Inferior parietal cortex (tissue), 1 donor: ENCODE measurements at regions not wholly inside any gene's neighbourhood (a gene's known extent, or its start where the extent isn't known, plus 50 kb on each side); places are given as distances from the start of the nearest gene placed in this dataset.
"Not testable (repeated sequence)": the region's sequence is repeated elsewhere in the genome, so short reads cannot be mapped to it uniquely, and the experiment has no call there.

ENCODE experiments used
- DNase-seq: peaks from one replicate; pipeline ENCODE4 v3.0.0-alpha.2; 2016; ENCODE audit errors: extremely low spot score

DNA sequence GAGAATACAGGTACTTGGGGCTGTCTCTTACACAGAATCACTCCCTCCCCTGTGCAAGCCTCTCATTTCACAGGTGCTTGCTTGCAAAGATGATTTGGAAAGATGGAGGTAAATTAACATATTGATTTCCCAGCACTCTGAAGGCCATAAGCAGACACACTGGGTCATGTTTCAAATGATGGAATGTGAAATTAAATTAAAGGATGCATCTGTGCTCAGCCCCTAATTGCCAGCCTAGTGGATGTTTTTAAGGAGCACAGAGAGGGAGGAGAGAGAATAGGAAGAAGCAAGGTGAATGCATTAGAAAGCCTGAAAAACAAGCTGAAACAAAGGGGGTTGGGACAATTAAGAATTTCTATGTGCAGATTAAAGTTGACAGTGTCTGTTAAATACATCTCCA lies 96.1 kb upstream of the GRIP1 start:
- no peak for DNase-seq

DNA sequence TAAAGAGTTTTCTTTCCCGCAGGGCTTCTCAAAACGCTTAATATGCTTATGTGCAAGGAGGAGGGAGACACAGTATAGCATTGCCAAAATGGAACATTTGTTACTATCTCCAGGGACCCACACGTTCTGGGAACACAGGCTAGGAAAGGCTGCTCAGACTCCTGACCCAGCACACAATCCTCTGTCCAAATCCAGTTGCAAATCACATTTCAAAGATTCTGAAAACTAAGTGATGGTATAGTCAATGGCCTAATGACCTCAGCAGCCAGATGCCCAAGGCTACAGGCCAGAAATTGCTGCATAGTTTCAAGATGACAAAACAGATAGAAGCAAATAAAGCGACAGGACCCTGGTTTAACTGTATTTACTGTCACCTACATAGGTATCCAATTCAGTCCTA lies 97.0 kb upstream of the GRIP1 start:
- no peak for DNase-seq

DNA sequence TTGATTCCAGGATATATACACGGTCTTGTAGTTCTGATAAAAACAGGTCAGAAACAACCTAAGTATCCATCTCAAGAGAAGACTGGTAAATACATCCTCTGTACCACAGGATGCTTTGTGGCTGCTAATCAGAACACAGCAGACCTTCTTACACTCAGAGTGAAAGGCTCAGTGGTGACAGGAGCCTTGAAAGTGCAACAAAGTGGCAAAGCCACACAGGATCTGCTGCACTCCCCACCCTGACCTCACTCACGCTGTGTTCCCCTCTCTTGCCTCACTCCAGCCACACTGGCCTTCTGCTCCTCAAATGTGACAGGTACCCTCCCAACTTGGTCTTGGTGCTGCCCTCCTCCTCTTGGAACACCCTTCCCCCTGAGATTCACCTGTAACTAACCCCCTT lies 98.1 kb upstream of the GRIP1 start:
- DNase-seq: no peak

- DNase-seq: no peak
These were observed 100.6 kb upstream of the GRIP1 start for GRCh38 chr12:66779466-66779865.

GRCh38 chr12:66786531-66787308 lies 107.8 kb upstream of the GRIP1 start:
- no peak for DNase-seq

DNA sequence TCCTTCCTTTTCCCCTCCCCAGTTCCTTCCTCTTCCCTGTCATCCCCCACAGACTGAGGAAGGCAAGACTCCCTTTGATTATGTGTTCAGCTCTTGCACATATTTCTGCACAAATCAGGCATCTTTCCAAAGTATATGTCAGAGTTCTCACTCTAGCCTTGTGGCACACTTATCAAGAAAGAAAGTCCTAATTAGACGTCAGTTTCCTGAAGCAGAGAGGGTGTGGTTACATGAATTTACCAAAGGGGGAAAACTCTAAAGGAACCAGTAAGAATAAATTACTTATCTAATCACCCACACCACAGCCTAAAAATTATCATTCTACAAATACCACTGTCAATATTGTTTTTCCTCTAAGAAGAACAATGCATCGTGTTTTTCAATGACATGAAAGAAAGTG lies 120.7 kb upstream of the GRIP1 start:
- DNase-seq: no peak

DNA sequence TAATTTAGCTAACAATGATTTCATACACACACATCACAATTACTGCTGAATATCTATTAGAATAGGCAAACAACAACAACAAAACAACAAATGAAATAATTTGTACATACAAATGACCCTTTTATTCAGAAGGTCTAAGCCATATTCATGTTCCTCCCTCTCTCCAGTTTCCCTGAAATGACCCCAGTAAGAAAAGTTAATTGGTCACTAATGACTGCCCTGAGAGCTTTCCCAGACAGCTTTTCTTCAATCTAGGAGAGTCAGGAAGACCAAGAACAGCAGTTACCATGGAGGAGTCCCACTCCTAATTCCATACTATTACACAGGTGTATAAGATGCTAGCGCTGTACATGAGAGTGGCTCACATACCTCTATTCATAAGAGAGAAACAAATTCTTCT lies 121.2 kb upstream of the GRIP1 start:
- no peak for DNase-seq

- DNase-seq: no peak
These were observed 125.1 kb upstream of the GRIP1 start for GRCh38 chr12:66803930-66804329.

- DNase-seq: no peak
These were observed 125.7 kb upstream of the GRIP1 start for GRCh38 chr12:66804563-66804974.

- no peak for DNase-seq
These were observed 129.7 kb upstream of the GRIP1 start for GRCh38 chr12:66808606-66809005.

- DNase-seq: no peak
These were observed 134.4 kb upstream of the GRIP1 start for GRCh38 chr12:66813137-66813892.

- no peak for DNase-seq
These were observed 140.7 kb upstream of the GRIP1 start for GRCh38 chr12:66819587-66819986.

DNA sequence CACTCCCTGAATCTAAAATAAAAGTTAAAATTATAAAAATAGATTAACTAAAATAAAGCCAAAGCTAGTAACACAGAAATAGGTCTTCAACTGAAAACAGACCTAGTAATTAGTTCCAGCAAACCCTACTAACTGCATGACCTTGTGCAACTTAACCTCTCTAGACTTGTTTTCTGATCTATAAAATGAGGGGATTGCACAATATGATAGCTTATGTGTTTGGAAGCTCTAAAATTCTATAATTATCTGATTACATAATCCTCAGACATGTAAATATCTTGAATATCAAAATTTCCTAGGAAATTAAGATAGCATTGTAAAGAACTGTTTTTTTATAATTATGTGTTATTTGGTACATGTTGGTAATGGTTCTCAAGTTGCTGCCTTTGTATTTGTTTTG lies 144.1 kb upstream of the GRIP1 start:
- no peak for DNase-seq

GRCh38 chr12:66823857-66824570 lies 145.1 kb upstream of the GRIP1 start:
- DNase-seq: no peak

- not testable (repeated sequence) for DNase-seq
These were observed 147.0 kb upstream of the GRIP1 start for GRCh38 chr12:66825921-66826320.

GRCh38 chr12:66829660-66830325 lies 150.9 kb upstream of the GRIP1 start:
- no peak for DNase-seq

- DNase-seq: no peak
These were observed 152.6 kb upstream of the GRIP1 start for GRCh38 chr12:66831495-66831894.

DNA sequence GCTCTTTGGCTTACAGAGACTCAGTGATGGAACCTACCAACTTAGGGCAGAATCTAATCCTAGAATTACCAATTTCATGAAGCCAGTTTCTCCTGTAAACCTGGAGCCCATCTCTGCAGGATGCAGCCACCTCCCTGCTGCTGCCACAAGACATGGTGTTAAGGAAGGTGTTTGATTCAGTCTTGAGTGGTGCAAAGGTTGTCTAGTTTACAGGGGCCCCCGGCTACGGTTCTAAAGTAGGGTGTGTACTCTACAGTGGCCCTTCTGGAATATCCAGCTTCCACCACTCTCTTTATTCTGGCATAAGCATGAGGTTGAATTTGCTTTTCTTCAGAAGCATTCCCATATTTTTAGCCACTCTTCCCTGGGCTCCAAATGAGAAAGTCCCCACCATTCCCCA lies 154.1 kb upstream of the GRIP1 start:
- no peak for DNase-seq

GRCh38 chr12:66836623-66837310 lies 157.9 kb upstream of the GRIP1 start:
- DNase-seq: no peak

DNA sequence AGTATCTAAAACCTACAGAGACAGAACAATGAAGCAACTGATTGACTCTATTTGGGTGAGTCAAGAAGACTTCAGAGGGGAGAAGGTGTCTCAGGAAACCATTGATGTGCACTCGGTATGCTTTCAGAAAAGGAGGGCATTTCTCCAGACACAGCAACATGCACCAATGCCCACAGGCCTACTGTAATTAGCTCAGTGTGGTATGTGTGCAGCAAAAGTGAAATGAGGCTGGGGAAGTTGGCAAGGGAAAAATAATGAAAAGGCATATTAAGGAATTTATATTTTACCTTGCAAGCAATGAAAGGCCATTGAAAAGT lies 158.4 kb upstream of the GRIP1 start:
- DNase-seq: no peak

DNA sequence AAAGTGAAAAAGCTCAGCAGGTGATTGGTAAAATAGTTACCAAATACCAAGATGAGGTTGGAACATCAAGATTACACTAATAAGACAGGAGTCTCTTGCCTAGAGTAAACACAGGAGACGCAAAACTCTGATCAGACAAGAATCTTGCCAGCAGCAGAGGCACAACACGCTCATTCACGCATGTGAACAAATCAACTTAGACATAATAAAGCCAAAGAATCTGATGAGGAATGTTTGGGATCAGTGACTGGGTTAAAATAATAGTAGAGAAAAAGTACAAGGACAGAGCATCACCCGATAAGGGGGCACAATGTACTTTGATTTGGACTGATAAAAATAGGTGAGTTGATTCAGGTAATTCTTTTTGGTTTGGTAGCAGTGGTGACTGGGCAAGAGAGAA lies 159.5 kb upstream of the GRIP1 start:
- DNase-seq: no peak

DNA sequence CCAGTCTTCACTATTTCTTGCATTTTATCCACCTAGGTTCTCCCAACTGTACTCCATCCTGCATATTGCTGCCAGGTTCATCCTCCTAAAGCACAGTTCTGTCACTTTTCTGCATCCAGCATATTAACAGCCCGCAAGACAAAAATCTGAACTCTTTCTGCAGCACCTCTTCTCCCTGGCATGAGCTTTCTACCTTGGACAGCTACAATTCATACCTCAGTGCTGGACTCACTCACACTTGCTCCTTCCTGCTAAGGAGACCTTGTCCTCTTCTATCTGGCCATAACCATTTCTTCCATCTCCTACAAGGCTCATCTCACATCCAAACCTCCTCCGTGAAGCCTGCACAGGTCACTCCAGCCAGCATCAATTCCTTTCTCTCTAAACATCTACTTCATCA lies 170.1 kb upstream of the GRIP1 start:
- DNase-seq: no peak
